Fibroblast of villous mesenchyme (primary cell): ENCODE measurements at regions not wholly inside any gene's neighbourhood (a gene's known extent, or its start where the extent isn't known, plus 50 kb on each side); places are given as distances from the start of the nearest gene placed in this dataset.

ENCODE experiments used
- DNase-seq: peaks from one replicate; pipeline ENCODE4 v3.0.0-alpha.2; 2010; ENCODE audit warnings: low read depth
- H3K4me3 ChIP-seq: 2 replicates; pipeline ENCODE4 v1.5.1; 2011; ENCODE audit warnings: low read depth, mild to moderate bottlenecking, low read length
- TF ChIP-seq, protein P1 (sequence below): IDR thresholded peaks from 2 replicates; pipeline ENCODE4 v1.5.1; 2012; ENCODE audit warnings: low read depth, mild to moderate bottlenecking, low read length; ENCODE audit not compliant: insufficient read depth

DNA sequence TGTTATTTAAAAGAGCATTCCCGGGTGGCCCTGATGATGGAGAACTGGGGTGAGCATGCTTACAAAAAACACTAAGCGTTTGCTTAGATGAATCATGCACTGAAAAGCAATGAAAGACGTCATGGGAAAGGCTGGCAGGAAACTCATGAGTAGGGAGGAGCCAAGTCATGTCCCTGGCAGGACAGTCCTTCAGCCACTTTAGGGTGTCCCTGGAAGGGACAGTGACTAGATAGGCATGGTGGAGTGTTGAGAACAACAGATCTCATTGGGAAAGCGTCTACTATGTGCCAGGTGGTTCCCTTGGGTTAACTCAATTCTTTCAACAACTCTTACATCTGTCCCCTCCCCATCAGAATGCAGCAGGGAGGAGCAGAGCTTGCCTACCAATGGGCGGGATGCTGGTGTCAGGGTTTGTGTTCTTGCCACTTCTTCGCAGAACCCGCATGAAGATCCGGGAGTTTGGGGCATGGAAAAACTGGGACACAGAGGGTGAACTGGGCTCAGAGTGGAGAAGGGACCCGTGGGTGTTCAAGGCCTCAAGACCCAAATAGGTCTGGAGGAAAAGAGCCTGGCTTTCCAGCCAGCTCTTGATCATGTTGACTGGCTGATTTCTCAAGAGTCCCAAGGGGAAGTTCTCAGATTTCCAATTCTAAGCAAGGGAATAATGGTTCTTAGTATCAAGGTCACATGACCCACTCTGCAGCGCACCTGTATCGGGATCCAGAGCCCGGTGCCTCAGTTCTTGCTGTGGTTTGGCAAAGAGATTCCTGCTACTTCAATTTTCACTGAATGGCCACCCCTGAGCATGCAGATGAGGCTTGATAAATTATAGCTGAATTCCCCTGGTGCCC is 653.9 kb upstream of the TBX3 start:
- TF ChIP-seq, protein P1, sequence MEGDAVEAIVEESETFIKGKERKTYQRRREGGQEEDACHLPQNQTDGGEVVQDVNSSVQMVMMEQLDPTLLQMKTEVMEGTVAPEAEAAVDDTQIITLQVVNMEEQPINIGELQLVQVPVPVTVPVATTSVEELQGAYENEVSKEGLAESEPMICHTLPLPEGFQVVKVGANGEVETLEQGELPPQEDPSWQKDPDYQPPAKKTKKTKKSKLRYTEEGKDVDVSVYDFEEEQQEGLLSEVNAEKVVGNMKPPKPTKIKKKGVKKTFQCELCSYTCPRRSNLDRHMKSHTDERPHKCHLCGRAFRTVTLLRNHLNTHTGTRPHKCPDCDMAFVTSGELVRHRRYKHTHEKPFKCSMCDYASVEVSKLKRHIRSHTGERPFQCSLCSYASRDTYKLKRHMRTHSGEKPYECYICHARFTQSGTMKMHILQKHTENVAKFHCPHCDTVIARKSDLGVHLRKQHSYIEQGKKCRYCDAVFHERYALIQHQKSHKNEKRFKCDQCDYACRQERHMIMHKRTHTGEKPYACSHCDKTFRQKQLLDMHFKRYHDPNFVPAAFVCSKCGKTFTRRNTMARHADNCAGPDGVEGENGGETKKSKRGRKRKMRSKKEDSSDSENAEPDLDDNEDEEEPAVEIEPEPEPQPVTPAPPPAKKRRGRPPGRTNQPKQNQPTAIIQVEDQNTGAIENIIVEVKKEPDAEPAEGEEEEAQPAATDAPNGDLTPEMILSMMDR, result no peak
- no peak overlapping the region for H3K4me3 ChIP-seq
- peak; percentile 90 for DNase-seq

DNA sequence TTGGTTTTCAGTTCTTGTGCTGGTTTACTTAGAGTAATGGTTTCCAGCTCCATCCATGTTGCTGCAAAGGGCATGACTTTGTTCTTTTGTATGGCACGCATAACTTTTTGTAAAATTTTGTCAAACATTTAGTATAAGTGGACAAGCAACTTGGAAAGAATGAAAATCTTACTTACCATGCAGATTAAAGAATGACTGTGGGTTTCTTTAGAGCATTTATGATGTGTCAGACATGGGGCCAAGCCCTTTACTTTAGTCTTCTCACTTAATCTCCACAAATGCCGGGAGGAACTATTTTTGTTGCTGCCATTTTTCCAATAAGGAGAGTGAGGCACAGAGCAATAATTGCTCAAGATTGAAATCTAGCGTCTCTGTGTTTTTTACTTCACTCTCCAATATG is 652.5 kb upstream of the TBX3 start:
- no peak overlapping the region for H3K4me3 ChIP-seq
- DNase-seq, result no peak
- TF ChIP-seq, protein P1, result no peak

DNA sequence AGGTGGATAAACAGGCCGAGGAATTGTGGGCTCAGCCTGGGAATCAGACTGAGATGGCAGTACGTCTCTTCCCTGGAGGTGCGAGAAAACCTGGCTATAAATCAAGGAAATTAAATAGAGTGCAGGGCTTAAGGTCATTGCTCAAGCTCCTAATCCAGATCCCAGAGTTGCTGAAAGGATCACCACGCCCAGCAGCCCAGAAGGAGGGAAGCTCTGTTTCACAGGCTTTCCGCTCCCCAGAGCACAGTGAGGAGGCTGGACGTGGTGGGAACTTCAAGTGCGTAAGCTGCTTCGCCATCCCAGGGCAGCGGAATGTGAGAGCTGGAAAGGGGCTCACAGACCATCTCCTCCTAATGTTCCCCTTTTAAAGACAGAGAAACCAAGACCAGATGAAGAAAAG is 651.6 kb upstream of the TBX3 start:
- TF ChIP-seq, protein P1, result no peak
- no peak for DNase-seq
- H3K4me3 ChIP-seq, result no peak overlapping the region

DNA sequence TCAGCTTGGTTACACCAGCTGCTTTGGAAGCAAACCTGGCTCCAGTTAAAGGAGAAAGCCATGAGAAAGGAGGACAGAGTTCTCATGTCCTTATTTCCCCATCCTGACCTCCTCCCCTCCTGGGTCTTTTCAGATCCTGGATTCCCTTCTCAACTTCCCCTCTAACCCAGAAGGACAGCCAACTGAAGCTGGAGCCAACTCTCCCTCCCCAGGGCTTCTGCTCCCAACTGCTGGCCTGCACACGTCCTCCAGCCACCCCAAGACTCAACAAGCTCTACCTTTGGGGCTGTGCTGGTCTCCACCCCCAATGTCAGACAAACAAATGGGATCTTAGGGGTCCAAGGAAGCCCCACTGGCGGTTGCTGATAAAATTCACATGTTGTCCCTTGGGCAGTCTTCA is 651.1 kb upstream of the TBX3 start:
- TF ChIP-seq, protein P1, result no peak
- no peak for DNase-seq
- no peak overlapping the region for H3K4me3 ChIP-seq

DNA sequence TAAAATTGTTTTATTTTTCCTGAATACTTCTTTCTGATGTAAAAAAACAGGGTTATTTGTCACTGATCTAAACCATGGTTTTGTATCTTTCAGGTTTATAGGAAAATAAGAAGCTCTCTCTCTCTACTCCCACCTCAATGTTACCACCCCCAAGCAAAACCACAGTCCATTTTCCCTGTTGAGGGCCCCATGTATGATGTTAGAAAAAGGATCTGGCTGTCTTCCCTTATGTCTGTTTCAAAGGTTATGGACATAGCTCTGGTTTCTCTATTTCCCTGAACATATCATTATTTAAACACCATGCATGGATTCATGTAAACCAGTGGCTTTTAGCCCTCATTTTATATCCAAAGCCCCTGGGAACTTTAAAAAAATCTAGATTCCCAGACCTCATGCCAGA is 649.0 kb upstream of the TBX3 start:
- DNase-seq, result no peak
- TF ChIP-seq, protein P1, result no peak

DNA sequence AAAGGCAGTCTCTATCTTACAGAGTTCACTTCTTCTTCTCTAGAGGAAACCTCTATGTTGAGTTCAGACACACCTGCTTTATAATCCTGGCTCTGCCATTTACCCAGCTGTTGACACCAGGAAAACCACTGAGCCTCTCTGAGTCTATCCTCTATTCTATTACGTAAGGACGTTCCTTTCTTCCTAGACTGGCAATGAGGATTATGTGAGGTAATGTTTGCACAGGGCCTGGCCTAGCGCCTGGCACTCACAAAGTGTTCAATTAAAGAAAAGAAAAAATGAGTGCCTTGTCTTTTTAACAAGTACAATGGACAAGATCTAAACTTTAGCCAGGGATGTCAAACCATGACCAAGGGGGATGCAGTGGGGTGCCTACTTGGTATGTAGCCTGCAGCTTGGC is 641.9 kb upstream of the TBX3 start:
- DNase-seq, result no peak
- TF ChIP-seq, protein P1, result no peak

More for the DNA sequence above, 649.0 kb upstream of the TBX3 start:
- H3K4me3 ChIP-seq, result no peak overlapping the region

More for the DNA sequence above, 641.9 kb upstream of the TBX3 start:
- H3K4me3 ChIP-seq, result no peak overlapping the region
